ENCODE measurements at regions not wholly inside any gene's neighbourhood (a gene's known extent, or its start where the extent isn't known, plus 50 kb on each side); places are given as distances from the start of the nearest gene placed in this dataset.
A peak's percentile ranks its signal among the peaks of the same experiment; 100 is the strongest.

DNA sequence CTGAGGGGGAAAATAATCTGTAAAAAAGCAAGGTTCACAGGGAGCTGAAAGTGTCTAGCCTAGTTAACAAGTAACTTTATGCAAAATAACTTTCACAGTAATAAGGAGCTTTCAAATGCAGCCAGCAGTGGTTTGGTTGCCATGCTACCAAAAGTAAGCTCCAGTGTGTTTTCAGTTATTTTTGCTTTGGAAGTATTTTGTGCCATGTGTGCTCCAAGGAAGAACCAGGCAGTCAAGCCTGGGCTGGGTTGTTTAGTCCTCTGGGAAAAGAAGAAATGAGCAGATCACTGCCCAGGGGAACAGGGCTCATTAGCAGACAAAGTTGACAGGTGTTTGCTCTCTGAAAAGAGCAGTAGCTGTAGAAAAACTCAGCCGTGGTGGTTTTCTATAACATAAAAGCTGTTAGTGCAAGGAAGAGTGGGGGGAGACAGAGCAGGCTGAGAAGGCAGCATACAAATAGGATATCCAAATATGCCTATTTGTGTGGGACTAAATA, 92.8 kb upstream of the TMTC2 start:
- no peak overlapping the region for H3K4ac ChIP-seq (replicated peaks; ENCODE audit: insufficient read length, low read depth, low read length)
- no peak overlapping the region for H3K23ac ChIP-seq (ENCODE audit: insufficient read length)
- H2BK120ac ChIP-seq (replicated peaks; ENCODE audit: low read depth, low read length) = no peak overlapping the region
- ChIA-PET POLR2A (ENCODE audit: partially characterized antibody) (no interaction called here), CTCF (ENCODE audit: partially characterized antibody) (no interaction called here)
- no peak overlapping the region for H2BK15ac ChIP-seq (ENCODE audit: low read length)
- 0 out of 2 replicates have a peak overlapping the region, but pooled peaks have one; percentile 1 for H2AFZ ChIP-seq (ENCODE audit: low read length)
- no peak overlapping the region for H2BK12ac ChIP-seq (ENCODE audit: low read depth, low read length)
- H2AK5ac ChIP-seq (ENCODE audit: low read depth, low read length) = no peak overlapping the region
- no peaks in the 10 kb centered on the region for H3K27me3 ChIP-seq (replicated peaks in 1 of 4; ENCODE audit: control insufficient read depth in 3 of 4, extremely low read depth in 1 of 4, insufficient read depth in 3 of 4, low read length in 3 of 4)
- no peak overlapping the region for H4K91ac ChIP-seq (replicated peaks; ENCODE audit: insufficient read length, low read length)
- no peak overlapping the region for H4K5ac ChIP-seq (ENCODE audit: insufficient read length, low read depth, low read length)
- H3K18ac ChIP-seq (ENCODE audit: extremely low read depth, low read length) = no peak overlapping the region
- no peak overlapping the region for H2BK5ac ChIP-seq (ENCODE audit: low read depth, low read length)
- H3K79me2 ChIP-seq (ENCODE audit: control insufficient read depth in 1 of 2, insufficient read depth in 2 of 2, low read length in 2 of 2) = no peaks in the 10 kb centered on the region
- WGBS, 2 experiments (ENCODE audit: extremely low coverage in 1 of 2, insufficient coverage in 1 of 2, insufficient read length in 1 of 2, insufficient replicate concordance in 2 of 2, low coverage in 1 of 2, low lambda C conversion rate in 2 of 2, missing lambda C conversion rate in 1 of 2) = 84% methylated on average over 1 of the region's 1 CpG; no CpG with 5 or more reads in 1 of the 2 experiments
- H3K36me3 ChIP-seq (ENCODE audit: control insufficient read depth in 2 of 4, insufficient read depth in 4 of 4, low read length in 3 of 4) = no peaks in the 10 kb centered on the region
- H3K4me1 ChIP-seq (replicated peaks in 1 of 4; ENCODE audit: control insufficient read depth in 3 of 4, insufficient read depth in 4 of 4, low read length in 3 of 4) = no peaks in the 10 kb centered on the region
- no peak overlapping the region for H2BK20ac ChIP-seq (ENCODE audit: low read length)
- no peaks in the 10 kb centered on the region for H3K23me2 ChIP-seq (ENCODE audit: low read depth, low read length)
- H3K27ac ChIP-seq (ENCODE audit: low read depth, low read length) = no peak overlapping the region
- H3K4me2 ChIP-seq (ENCODE audit: insufficient read depth in 1 of 2, low read depth in 2 of 2, low read length in 2 of 2) = no peak overlapping the region
- H3K56ac ChIP-seq (replicated peaks; ENCODE audit: insufficient read length, low read depth, low read length) = no peak overlapping the region
- TF ChIP-seq RBBP5 (IDR thresholded peaks at IDR 0.05; ENCODE audit: borderline replicate concordance, low read depth, low read length) (no peak), CBX8 (IDR thresholded peaks at IDR 0.05; ENCODE audit: borderline replicate concordance, low read depth, low read length) (no peak)
- TF ChIP-seq, protein P1, sequence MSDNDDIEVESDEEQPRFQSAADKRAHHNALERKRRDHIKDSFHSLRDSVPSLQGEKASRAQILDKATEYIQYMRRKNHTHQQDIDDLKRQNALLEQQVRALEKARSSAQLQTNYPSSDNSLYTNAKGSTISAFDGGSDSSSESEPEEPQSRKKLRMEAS (IDR thresholded peaks at IDR 0.05) = no peak
- H3K14ac ChIP-seq (ENCODE audit: insufficient read length) = no peak overlapping the region
- no peak for FAIRE-seq
- H3K4me3 ChIP-seq (ENCODE audit: extremely low read depth in 1 of 4, insufficient read depth in 2 of 4, low read depth in 3 of 4, low read length in 4 of 4) = no peak overlapping the region
- H3K79me1 ChIP-seq (ENCODE audit: low read depth, low read length) = no peaks in the 10 kb centered on the region
- H4K20me1 ChIP-seq (replicated peaks in 1 of 2; ENCODE audit: control insufficient read depth in 1 of 2, insufficient read depth in 2 of 2, low read length in 2 of 2) = no peaks in the 10 kb centered on the region
- H4K8ac ChIP-seq (ENCODE audit: extremely low read depth, insufficient read depth, low read length) = no peak overlapping the region
- no peak overlapping the region for H3K9ac ChIP-seq (replicated peaks in 1 of 4; ENCODE audit: extremely low read depth in 1 of 4, low read depth in 3 of 4, low read length in 3 of 4)
- H3K9me3 ChIP-seq (ENCODE audit: insufficient read depth in 2 of 2, low read depth in 1 of 2, low read length in 1 of 2) = no peaks in the 10 kb centered on the region
- no peak for DNase-seq (ENCODE audit: low read depth in 1 of 2, low spot score in 2 of 2)
